BJ (cell line): ENCODE measurements at regions not wholly inside any gene's neighbourhood (a gene's known extent, or its start where the extent isn't known, plus 50 kb on each side); places are given as distances from the start of the nearest gene placed in this dataset.

Source experiments
- CTCF ChIA-PET: fragments of 350-600 bp; formaldehyde crosslinking; extraction: SDS; loops from one replicate; lab custom pipeline; 2021; ENCODE audit warnings: antibody characterized with exemption, inconsistent platforms; lab: Yijun Ruan, JAX
- POLR2A ChIA-PET: fragments of 300-600 bp; sonication (Branson Sonifier 250); formaldehyde crosslinking; extraction: SDS; loops from one replicate; lab custom pipeline; 2021; ENCODE audit warnings: antibody characterized with exemption; lab: Charles Lee
- DNase-seq: peaks from one replicate; pipeline ENCODE4 v3.0.0-alpha.2; 2011; ENCODE audit warnings: low read depth
- H3K27me3 ChIP-seq: 2 replicates; pipeline ENCODE4 v1.6.0; 2011; ENCODE audit warnings: low read length; ENCODE audit not compliant: control insufficient read depth, insufficient read depth
- H3K36me3 ChIP-seq: 2 replicates; pipeline ENCODE4 v1.5.1; 2011; ENCODE audit warnings: low read length; ENCODE audit not compliant: control insufficient read depth, insufficient read depth
- H3K4me3 ChIP-seq: 2 replicates; pipeline ENCODE4 v1.5.1; 2011; ENCODE audit warnings: low read depth, mild to moderate bottlenecking, control low read depth, low read length
- CTCF ChIP-seq: IDR thresholded peaks from 2 replicates; pipeline ENCODE4 v1.5.1; 2011; ENCODE audit warnings: low read depth, mild to moderate bottlenecking, control low read depth, inconsistent platforms, low read length, moderate library complexity; ENCODE audit not compliant: insufficient read depth

- TF ChIP-seq CTCF = no peak
- DNase-seq = no peak
- Histone ChIP-seq H3K27me3 (no peaks in the 10 kb centered on the region), H3K4me3 (no peak overlapping the region), H3K36me3 (no peaks in the 10 kb centered on the region)
- POLR2A ChIA-PET = no interaction called here
- CTCF ChIA-PET = no interaction called here
These were observed 1107.1 kb upstream of the TMPRSS15 start for GRCh38 chr21:19510653-19511052.

- Histone ChIP-seq H3K4me3 (no peak overlapping the region), H3K36me3 (no peaks in the 10 kb centered on the region), H3K27me3 (no peaks in the 10 kb centered on the region)
- ChIA-PET POLR2A (no interaction called here), CTCF (no interaction called here)
- no peak for DNase-seq
- TF ChIP-seq CTCF = no peak
These were observed 1118.8 kb upstream of the TMPRSS15 start for GRCh38 chr21:19522381-19522780.

- ChIA-PET POLR2A (no interaction called here), CTCF (no interaction called here)
- no peaks in the 10 kb centered on the region for H3K36me3 ChIP-seq
- no peaks in the 10 kb centered on the region for H3K27me3 ChIP-seq
- H3K4me3 ChIP-seq = no peak overlapping the region
- no peak for DNase-seq
- no peak for TF ChIP-seq CTCF
These were observed 1119.5 kb upstream of the TMPRSS15 start for GRCh38 chr21:19523061-19523460.

- no peak for TF ChIP-seq CTCF
- POLR2A ChIA-PET = no interaction called here
- no peak overlapping the region for H3K4me3 ChIP-seq
- H3K36me3 ChIP-seq = no peaks in the 10 kb centered on the region
- H3K27me3 ChIP-seq = no peaks in the 10 kb centered on the region
- CTCF ChIA-PET = no interaction called here
- no peak for DNase-seq
These were observed 1120.2 kb upstream of the TMPRSS15 start for GRCh38 chr21:19523746-19524145.

GRCh38 chr21:19529031-19529430 lies 1125.4 kb upstream of the TMPRSS15 start:
- H3K36me3 ChIP-seq = no peaks in the 10 kb centered on the region
- DNase-seq = no peak
- POLR2A ChIA-PET = no interaction called here
- no peak for TF ChIP-seq CTCF
- H3K27me3 ChIP-seq = no peaks in the 10 kb centered on the region
- no peak overlapping the region for H3K4me3 ChIP-seq
- CTCF ChIA-PET = no interaction called here
